HG03460 (cell line): ENCODE measurements at regions not wholly inside any gene's neighbourhood (a gene's known extent, or its start where the extent isn't known, plus 50 kb on each side); places are given as distances from the start of the nearest gene placed in this dataset.

Experiments
- ATAC-seq: cut with Tn5 transposase; IDR thresholded peaks from one replicate; pipeline ENCODE4 v1.9.1; 2021; ENCODE audit not compliant: unreplicated experiment

- no peak for ATAC-seq
Observed at GRCh38 chr12:76259106-76259505, 89.1 kb downstream of the BBS10 start.

DNA sequence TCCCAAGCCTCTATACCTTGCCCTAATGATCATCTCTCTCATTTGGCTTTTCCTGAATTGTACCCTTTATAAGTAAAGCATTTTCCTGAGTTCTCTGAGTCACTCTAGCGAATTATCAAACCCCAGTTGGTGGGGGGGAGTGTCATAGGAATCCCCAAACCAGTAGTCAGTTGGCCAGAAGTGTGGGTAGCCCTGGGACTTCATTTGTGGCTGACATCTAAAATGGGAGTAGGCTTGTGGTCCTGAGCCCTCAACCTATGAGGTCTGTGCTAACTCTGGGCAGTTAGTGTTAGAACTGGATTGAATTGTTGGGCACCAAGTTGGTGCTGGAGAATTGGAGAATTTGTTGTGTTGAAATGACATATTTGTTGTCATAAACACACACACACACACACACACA is 91.3 kb downstream of the BBS10 start:
- no peak for ATAC-seq

GRCh38 chr12:76256321-76256720 is 91.9 kb downstream of the BBS10 start:
- no peak for ATAC-seq

GRCh38 chr12:76255692-76256091 is 92.5 kb downstream of the BBS10 start:
- ATAC-seq: no peak

GRCh38 chr12:76255281-76255680 is 92.9 kb downstream of the BBS10 start:
- no peak for ATAC-seq

DNA sequence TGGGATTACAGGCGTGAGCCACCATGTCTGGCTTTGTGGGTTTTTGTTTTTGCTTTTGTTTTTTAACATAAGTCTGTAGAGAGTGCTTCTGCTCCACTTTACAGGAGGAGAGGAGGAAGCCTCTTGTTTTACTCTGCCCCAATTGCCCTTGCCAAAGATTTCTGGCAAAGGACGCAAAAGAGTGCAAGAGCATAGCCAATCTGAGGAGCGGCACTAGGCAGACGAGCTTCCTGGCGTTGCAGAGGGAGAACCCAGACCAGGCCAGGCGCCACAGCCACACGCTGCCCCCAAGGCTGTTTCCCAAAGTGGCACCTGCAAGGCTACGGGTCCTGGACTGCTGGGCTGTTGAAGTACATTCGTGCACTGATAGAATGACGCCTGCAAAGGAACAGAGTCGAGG is 96.2 kb downstream of the BBS10 start:
- ATAC-seq: no peak

- ATAC-seq: no peak
Observed at GRCh38 chr12:76250256-76250655, 98.0 kb downstream of the BBS10 start.

DNA sequence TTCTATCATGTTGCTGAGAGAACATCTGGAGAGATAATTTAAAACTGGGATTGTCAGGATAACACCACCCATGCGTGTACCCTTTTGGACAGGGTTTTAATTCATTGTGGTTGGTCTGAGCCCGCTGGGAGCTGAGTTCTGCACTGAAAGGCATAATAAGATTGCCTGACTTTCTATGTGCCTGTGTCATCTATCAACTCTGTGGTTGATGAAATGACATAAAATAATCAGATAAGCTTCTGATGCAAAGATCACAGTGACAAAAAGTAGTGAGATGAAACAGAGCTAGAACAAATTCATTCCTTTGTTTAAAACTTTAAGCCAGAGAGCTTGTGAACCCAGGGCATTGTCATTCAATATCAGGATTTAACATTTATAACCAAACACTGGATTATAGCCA is 98.7 kb downstream of the BBS10 start:
- no peak for ATAC-seq

GRCh38 chr12:76247992-76248391 is 100.2 kb downstream of the BBS10 start:
- ATAC-seq: no peak

DNA sequence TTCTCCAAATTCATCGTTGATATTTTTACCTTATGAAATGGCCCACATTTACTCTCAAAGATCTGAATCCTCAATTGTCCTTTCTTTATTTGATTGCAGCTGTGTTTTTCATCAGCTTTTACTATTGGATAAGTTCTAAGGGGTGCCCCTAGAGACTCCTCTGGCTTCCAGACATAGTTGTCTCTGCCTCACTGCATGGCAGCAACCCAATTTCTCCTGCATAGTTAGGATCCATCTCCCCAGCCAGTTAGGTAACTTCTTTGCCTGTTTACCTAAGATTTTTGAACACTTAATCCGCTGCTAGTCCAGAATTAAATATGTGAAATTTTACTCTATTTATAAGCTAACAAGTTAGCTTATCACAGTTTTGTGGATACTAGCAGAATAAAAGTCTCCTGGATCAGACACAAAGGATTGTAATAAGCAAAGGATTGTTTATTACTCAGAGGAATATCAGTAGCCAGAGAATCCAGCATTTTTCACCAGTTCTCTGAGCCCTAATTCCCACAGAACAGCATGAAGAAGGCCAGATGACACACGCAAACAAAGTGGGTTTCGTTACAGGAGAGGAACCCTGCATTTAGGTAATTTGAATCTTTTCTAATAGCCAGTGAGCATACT is 101.1 kb downstream of the BBS10 start:
- ATAC-seq: no peak

- ATAC-seq: no peak
Observed at GRCh38 chr12:76246611-76247010, 101.6 kb downstream of the BBS10 start.

DNA sequence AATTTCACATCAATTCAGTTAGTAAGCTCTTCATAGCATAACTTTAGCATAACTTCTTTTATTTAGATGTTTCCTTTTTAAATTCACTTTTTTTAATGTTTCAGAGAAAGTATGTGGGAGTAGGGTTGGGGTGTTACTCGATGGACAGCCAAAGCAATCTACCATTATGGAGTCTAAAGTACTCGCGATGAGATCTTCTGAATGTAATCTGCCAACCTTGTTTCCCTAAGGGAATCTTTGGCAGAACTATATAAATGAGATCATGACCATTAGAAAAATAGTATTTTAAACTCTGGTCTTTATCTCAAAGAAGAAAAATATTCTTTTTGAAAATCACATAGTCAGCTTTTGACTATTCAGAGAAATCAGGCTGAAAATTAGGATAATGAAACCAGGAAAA is 103.9 kb downstream of the BBS10 start:
- ATAC-seq: no peak

DNA sequence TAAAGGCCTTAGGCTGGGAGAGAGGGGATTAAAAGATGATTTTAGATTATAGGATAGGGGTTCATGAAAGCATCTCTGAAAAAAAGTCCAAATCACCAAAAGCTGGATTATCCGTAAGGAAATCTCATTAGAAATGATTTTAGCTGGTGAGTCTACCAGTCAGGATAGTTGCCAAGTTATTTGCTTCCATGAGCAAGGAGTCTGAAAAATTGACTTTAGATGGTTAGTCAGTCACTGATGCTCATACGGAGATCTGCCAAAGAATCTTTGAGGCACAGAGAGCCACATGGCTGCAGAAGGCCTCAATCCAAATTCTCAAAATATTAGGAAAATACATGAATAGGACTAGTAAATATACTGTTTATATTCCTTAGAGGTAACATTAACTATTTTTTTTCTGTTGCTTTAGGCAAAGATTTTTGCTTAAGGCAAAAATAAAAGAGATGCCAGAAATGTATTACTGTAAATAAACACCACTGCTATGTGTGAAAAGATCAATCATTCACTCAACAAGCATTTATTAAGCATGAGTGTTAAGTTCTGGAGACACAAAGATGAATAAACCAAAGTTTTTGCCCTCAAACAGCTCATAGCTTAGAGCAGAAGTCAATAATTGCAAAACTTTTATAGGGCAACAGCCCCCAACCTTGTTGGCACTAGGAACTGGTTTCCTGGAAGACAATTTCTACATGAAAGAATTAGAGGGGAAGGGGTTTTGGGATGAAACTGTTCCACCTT is 105.2 kb downstream of the BBS10 start:
- no peak for ATAC-seq

DNA sequence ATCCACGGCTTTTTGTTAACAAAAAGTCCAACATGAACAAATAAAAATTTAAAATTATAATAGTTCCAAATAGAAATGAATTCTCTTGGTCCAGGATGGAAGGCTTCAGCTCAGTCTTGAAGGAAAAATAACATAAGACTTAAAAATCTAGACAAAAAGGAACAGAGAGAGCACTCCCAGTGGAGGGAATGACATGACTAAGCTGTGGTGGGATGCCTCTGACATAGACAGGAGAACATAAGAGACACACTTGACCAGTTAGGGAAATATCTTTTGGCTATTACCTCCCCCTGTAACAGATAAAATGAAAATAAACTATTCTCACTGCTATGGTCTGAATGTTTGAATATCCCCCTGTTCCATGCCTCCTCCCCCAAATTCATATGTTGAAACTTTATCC is 106.8 kb downstream of the BBS10 start:
- ATAC-seq: no peak

GRCh38 chr12:76240281-76240680 is 107.9 kb downstream of the BBS10 start:
- ATAC-seq: no peak

DNA sequence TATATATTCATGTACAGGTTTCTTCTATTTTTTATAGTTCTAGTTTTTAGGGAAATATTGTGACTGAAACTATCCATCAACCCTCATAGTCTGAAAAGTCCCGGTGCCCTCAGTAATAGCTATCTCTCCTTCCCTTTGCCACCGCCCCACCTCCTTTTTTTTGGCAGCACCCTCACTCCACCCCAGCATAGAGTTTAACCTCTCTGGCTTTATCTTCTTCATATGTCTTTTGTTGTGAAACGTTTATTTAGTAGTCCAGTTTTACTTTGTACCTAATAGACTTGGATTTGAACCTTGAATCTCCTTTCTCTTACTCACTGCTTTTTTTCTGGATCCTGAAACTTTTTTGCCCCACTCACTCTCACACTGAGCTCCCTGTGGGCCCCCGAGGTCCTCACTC is 109.5 kb downstream of the BBS10 start:
- no peak for ATAC-seq

- no peak for ATAC-seq
Observed at GRCh38 chr12:76237086-76237701, 111.0 kb downstream of the BBS10 start.

GRCh38 chr12:76236640-76237039 is 111.6 kb downstream of the BBS10 start:
- no peak for ATAC-seq

- no peak for ATAC-seq
Observed at GRCh38 chr12:76234741-76235140, 113.5 kb downstream of the BBS10 start.

DNA sequence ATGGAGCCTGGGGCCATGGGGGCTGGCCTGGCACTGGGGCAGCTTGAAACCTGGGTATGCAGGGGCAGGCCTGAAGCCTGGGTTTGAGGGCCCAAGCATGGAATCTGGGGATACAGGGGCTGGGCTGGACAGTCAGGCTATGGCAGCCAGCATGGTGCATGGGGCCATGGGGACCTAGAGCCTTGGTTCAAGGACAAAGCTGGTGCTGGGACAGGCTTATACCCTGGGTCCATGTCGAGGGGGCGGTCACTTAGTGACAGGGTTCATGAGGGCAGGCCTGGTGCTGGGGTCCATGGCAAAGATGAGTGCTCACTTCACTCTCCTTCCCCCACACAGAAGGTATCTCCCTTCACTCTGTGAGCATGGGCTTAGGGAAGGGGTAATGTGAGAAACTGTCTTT is 116.2 kb downstream of the BBS10 start:
- ATAC-seq: no peak

DNA sequence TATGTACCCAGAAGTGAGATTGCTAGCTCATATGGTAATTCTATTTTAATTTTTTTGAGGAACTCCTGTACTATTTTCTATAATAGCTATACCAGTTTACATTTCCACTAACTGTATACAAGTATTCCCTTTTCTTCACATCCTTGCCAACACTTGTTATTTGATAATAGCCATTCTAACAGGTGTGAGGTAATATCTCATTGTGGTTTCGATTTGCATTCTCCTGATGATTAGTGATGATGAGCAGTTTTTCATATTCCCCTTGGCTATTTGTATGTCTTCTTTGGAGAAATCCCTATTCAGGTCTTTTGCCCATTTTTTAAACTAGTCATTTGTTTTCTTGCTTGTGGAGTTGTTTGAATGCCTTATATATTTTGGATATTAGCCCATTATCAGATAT is 121.3 kb downstream of the BBS10 start:
- ATAC-seq: no peak

DNA sequence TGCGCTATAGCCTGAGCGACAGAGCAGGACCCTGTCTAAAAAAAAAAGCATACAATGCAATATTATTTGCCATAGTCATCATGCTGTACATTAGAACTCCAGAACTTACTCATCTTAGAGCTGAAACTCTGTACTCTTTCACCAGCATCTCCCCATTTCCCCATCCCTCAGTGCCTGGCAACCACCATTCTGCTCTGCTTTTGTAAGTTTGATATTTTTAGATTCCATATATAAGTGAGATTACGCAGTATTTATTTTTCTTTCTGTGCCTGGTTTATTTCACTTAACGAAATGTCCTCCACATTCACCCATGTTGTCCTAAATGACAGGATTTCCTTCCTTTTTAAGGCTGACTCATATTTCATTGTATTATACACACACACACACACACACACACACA is 121.8 kb downstream of the BBS10 start:
- no peak for ATAC-seq

GRCh38 chr12:76223869-76224268 is 124.3 kb downstream of the BBS10 start:
- no peak for ATAC-seq
